B cell (primary cell): ENCODE measurements at regions not wholly inside any gene's neighbourhood (a gene's known extent, or its start where the extent isn't known, plus 50 kb on each side); places are given as distances from the start of the nearest gene placed in this dataset.

ENCODE experiments used
- ATAC-seq: fragments of 200-7000 bp; cut with Tn5 transposase; one replicate; pipeline ENCODE4 v1.10.0; 2021; ENCODE audit warnings: low read depth, mild to moderate bottlenecking, moderate number of reproducible peaks, moderate library complexity
- CTCF ChIA-PET: fragments of 350-600 bp; sonication (Branson Sonifier 250); formaldehyde crosslinking; loops from one replicate; lab custom pipeline; 2021; ENCODE audit warnings: antibody characterized with exemption, inconsistent platforms; lab: Charles Lee
- POLR2A ChIA-PET: fragments of 350-600 bp; sonication (Branson Sonifier 250); formaldehyde crosslinking; loops from one replicate; lab custom pipeline; 2021; ENCODE audit warnings: antibody characterized with exemption; lab: Charles Lee
- DNase-seq: peaks from one replicate; pipeline ENCODE4 v3.0.0; 2013
- H2AFZ ChIP-seq: 2 replicates; pipeline ENCODE4 v1.6.1; 2012; ENCODE audit warnings: mild to moderate bottlenecking, low read depth, low read length; ENCODE audit not compliant: insufficient read depth, poor library complexity, severe bottlenecking
- H3K27ac ChIP-seq, 2 donors: 1 replicate in 1 of 2; 2 replicates in 1 of 2; pipeline ENCODE4 v1.5.1; 2012 to 2013; ENCODE audit warnings: low read length in 2 of 2, mild to moderate bottlenecking in 2 of 2, moderate library complexity in 1 of 2
- H3K27me3 ChIP-seq, 4 experiments: fragments of 200-600 bp in 1 of 4; sonication (generic) in 1 of 4; replicated peaks in 1 of 4; 1 replicate in 2 of 4; 2 replicates in 2 of 4; pipeline versions ENCODE4 v1.6.1 to v1.7.0; 2013 to 2016; ENCODE audit warnings: low read length in 3 of 4, mild to moderate bottlenecking in 2 of 4, mixed read lengths in 1 of 4, moderate library complexity in 1 of 4; ENCODE audit not compliant: insufficient read depth in 4 of 4, control insufficient read depth in 3 of 4; ENCODE audit errors: control extremely low read depth in 1 of 4
- H3K36me3 ChIP-seq, 2 experiments: replicated peaks in 1 of 2; 1 replicate in 1 of 2; 2 replicates in 1 of 2; pipeline versions ENCODE4 v1.6.1 to v1.7.1; 2013; ENCODE audit warnings: low read length in 1 of 2; ENCODE audit not compliant: insufficient read depth in 2 of 2, control insufficient read depth in 1 of 2; ENCODE audit errors: control extremely low read depth in 1 of 2, extremely low read depth in 1 of 2
- H3K4me1 ChIP-seq, 2 donors: fragments of 200-600 bp in 1 of 2; sonication (generic) in 1 of 2; 1 replicate in 1 of 2; 2 replicates in 1 of 2; pipeline versions ENCODE4 v1.5.1 to v1.6.1; 2013 to 2017; ENCODE audit warnings: low read length in 2 of 2; ENCODE audit not compliant: control insufficient read depth in 2 of 2, insufficient read depth in 2 of 2
- H3K4me2 ChIP-seq: replicated peaks from 2 replicates; pipeline ENCODE3; 2012; ENCODE audit warnings: mild to moderate bottlenecking, low read depth, low read length; ENCODE audit not compliant: poor library complexity, severe bottlenecking
- H3K4me3 ChIP-seq, 5 experiments: fragments of 200-600 bp in 1 of 5; sonication (generic) in 1 of 5; 1 replicate in 3 of 5; 2 replicates in 2 of 5; pipeline versions ENCODE4 v1.5.1 to v1.7.0; 2011 to 2016; ENCODE audit warnings: low read length in 4 of 5, mild to moderate bottlenecking in 4 of 5, low read depth in 2 of 5, control low read depth in 1 of 5, moderate library complexity in 1 of 5; ENCODE audit not compliant: insufficient read depth in 1 of 5; ENCODE audit errors: control extremely low read depth in 1 of 5, extremely low read depth in 1 of 5
- H3K79me2 ChIP-seq: fragments of 200-600 bp; sonication (generic); one replicate; pipeline ENCODE4 v1.6.0; 2016; ENCODE audit warnings: low read length; ENCODE audit not compliant: control insufficient read depth, insufficient read depth
- H3K9ac ChIP-seq: fragments of 200-600 bp; sonication (generic); 2 replicates; pipeline ENCODE4 v1.6.1; 2017; ENCODE audit warnings: mild to moderate bottlenecking, low read length, moderate library complexity
- H3K9me3 ChIP-seq, 3 donors: one replicate each; pipeline versions ENCODE4 v1.6.1 to v1.7.1; 2013; ENCODE audit warnings: low read length in 2 of 3; ENCODE audit not compliant: control insufficient read depth in 2 of 3, insufficient read depth in 1 of 3; ENCODE audit errors: control extremely low read depth in 1 of 3
- H4K20me1 ChIP-seq: 2 replicates; pipeline ENCODE4 v1.6.0; 2012; ENCODE audit warnings: mild to moderate bottlenecking, low read length; ENCODE audit not compliant: insufficient read depth, control insufficient read depth, poor library complexity, severe bottlenecking
- H3K27ac Mint-ChIP-seq: one replicate; pipeline ENCODE4 v1.8.0; 2021; ENCODE audit warnings: mixed read lengths
- H3K27me3 Mint-ChIP-seq: one replicate; pipeline ENCODE4 v1.8.0; 2021; ENCODE audit warnings: mixed read lengths
- H3K4me1 Mint-ChIP-seq: one replicate; pipeline ENCODE4 v1.8.0; 2021; ENCODE audit warnings: mixed read lengths
- H3K4me3 Mint-ChIP-seq: one replicate; pipeline ENCODE4 v1.8.0; 2021; ENCODE audit warnings: mixed read lengths
- H3K9me3 Mint-ChIP-seq: one replicate; pipeline ENCODE4 v1.8.0; 2022; ENCODE audit warnings: mixed read lengths; ENCODE audit not compliant: insufficient read depth
- EZH2 ChIP-seq: IDR thresholded peaks from 2 replicates; pipeline ENCODE4 v1.6.1; 2012; ENCODE audit warnings: borderline replicate concordance, low read depth, mild to moderate bottlenecking, moderate library complexity, low read length; ENCODE audit not compliant: insufficient read depth, poor library complexity, severe bottlenecking
- WGBS: methylation state at CpG from one replicate; pipeline ENCODE4 v1.1.5; 2013; ENCODE audit warnings: missing lambda C conversion rate; ENCODE audit not compliant: insufficient coverage; 5-methylcytosine and 5-hydroxymethylcytosine counted together
- intact Hi-C: fragments of 100-400 bp; cut with micrococcal nuclease; formaldehyde crosslinking; loops from one replicate; pipeline ENCODE4 v1.10.0; 2022
- TF ChIP-seq, protein P1 (sequence below): fragments of 200-600 bp; IDR thresholded peaks from one replicate; pipeline ENCODE4 v1.8.0; 2022; ENCODE audit warnings: antibody characterized with exemption, mild to moderate bottlenecking

- Histone ChIP-seq H3K9me3 (no peaks in the 10 kb centered on the region), H3K4me3 (no peak overlapping the region), H3K27me3 (no peaks in the 10 kb centered on the region), H3K4me2 (no peak overlapping the region), H3K79me2 (no peaks in the 10 kb centered on the region), H3K9ac (no peak overlapping the region), H2AFZ (no peak overlapping the region), H3K27ac (no peak overlapping the region), H4K20me1 (no peaks in the 10 kb centered on the region), H3K36me3 (no peaks in the 10 kb centered on the region), H3K4me1 (peaks cover 8 to 16% of the 10 kb centered on the region in 2 donors)
- Mint-ChIP-seq H3K4me3 (no peak overlapping the region), H3K27me3 (peaks cover 3% of the 10 kb centered on the region), H3K27ac (no peak overlapping the region), H3K4me1 (peaks cover 20% of the 10 kb centered on the region), H3K9me3 (no peaks in the 10 kb centered on the region)
- WGBS: 98% methylated on average over 3 of the region's 3 CpGs
- ChIA-PET POLR2A (no interaction called here), CTCF (interaction anchor here (0.7 kb wide), 1 partner anchor 9 kb away, joined by 4 read pairs; no protein-coding TSS in a partner anchor)
- TF ChIP-seq, protein P1, sequence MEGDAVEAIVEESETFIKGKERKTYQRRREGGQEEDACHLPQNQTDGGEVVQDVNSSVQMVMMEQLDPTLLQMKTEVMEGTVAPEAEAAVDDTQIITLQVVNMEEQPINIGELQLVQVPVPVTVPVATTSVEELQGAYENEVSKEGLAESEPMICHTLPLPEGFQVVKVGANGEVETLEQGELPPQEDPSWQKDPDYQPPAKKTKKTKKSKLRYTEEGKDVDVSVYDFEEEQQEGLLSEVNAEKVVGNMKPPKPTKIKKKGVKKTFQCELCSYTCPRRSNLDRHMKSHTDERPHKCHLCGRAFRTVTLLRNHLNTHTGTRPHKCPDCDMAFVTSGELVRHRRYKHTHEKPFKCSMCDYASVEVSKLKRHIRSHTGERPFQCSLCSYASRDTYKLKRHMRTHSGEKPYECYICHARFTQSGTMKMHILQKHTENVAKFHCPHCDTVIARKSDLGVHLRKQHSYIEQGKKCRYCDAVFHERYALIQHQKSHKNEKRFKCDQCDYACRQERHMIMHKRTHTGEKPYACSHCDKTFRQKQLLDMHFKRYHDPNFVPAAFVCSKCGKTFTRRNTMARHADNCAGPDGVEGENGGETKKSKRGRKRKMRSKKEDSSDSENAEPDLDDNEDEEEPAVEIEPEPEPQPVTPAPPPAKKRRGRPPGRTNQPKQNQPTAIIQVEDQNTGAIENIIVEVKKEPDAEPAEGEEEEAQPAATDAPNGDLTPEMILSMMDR: no peak
- no peak for TF ChIP-seq EZH2
- no peak for DNase-seq
- intact Hi-C loops: no loop called here
- ATAC-seq: no peak
Measured at GRCh38 chr5:173755319-173755718, 132.8 kb upstream of the CPEB4 start.

DNA sequence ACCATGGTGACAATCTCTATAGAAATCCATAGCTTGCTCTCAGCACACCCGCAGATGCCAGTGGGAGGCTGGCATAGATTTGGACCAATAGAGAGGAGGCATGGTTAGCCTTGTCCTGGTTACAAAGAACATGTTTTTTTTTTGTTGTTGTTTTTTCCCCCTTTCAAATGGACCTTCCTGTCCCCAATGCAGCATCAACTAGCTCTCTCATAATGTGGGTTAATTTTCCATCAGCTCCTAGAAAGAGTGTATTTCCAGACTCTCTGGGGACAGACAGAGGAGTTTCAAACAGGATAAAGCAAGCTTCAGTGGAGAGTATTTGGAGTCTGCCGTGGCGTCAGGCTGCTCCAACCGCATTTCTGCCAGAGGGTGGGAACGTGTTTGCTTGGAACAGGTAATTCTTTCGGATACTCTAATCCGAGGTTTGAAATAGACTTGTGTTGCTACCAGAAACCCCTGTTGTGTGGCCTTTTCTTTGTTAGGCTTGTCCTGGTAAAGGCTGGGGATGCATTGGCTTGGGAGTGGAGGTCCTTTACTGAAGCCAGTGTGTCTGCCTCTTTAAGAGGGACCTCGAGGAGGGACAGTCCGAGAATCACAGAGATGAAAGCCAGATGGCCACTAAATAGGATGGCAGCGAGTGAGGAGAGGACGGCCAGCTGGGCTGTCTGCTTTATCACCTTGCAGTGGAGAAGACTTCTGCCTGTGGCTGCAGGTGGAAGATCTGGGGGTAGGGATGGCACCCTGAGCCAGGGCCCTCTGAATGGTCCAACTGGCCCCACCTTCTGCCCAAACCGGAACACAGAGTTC is 130.5 kb upstream of the CPEB4 start:
- H3K27me3 ChIP-seq: no peaks in the 10 kb centered on the region
- H3K9me3 ChIP-seq: no peaks in the 10 kb centered on the region
- no peak overlapping the region for H3K4me3 ChIP-seq
- ATAC-seq (no peak), DNase-seq (no peak)
- intact Hi-C loops: no loop called here
- Mint-ChIP-seq H3K4me3 (no peak overlapping the region), H3K27me3 (peaks cover 10% of the 10 kb centered on the region), H3K4me1 (peaks cover 8% of the 10 kb centered on the region), H3K27ac (no peak overlapping the region), H3K9me3 (no peaks in the 10 kb centered on the region)
- no peak overlapping the region for H3K4me2 ChIP-seq
- ChIA-PET POLR2A (no interaction called here), CTCF (no interaction called here)
- H3K9ac ChIP-seq: no peak overlapping the region
- H2AFZ ChIP-seq: no peak overlapping the region
- TF ChIP-seq, protein P1: no peak
- TF ChIP-seq EZH2: no peak
- WGBS: 93% methylated on average over 11 of the region's 12 CpGs
- H4K20me1 ChIP-seq: no peaks in the 10 kb centered on the region
- H3K36me3 ChIP-seq: no peaks in the 10 kb centered on the region
- H3K4me1 ChIP-seq: peaks cover 0 to 3% of the 10 kb centered on the region in 2 donors
- no peaks in the 10 kb centered on the region for H3K79me2 ChIP-seq
- H3K27ac ChIP-seq: no peak overlapping the region
